ENCODE measurements at regions not wholly inside any gene's neighbourhood (a gene's known extent, or its start where the extent isn't known, plus 50 kb on each side); places are given as distances from the start of the nearest gene placed in this dataset.

- Histone ChIP-seq H3K9me3 (ENCODE audit: low read depth, low read length) (no peaks in the 10 kb centered on the region), H3K4me3 (ENCODE audit: low read length) (no peak overlapping the region), H3K4me1 (ENCODE audit: insufficient read depth, low read length) (no peaks in the 10 kb centered on the region), H3K27me3 (ENCODE audit: insufficient read depth, low read length) (no peaks in the 10 kb centered on the region)
Observed at GRCh38 chr4:152165846-152166245, 370.0 kb downstream of the FBXW7 start.

- H3K27me3 ChIP-seq (ENCODE audit: insufficient read depth, low read length): no peaks in the 10 kb centered on the region
- H3K4me1 ChIP-seq (ENCODE audit: insufficient read depth, low read length): no peaks in the 10 kb centered on the region
- no peak overlapping the region for H3K4me3 ChIP-seq (ENCODE audit: low read length)
- H3K9me3 ChIP-seq (ENCODE audit: low read depth, low read length): no peaks in the 10 kb centered on the region
Observed at GRCh38 chr4:152165146-152165545, 370.7 kb downstream of the FBXW7 start.

- Histone ChIP-seq H3K27me3 (ENCODE audit: insufficient read depth, low read length) (no peaks in the 10 kb centered on the region), H3K4me3 (ENCODE audit: low read length) (no peak overlapping the region), H3K9me3 (ENCODE audit: low read depth, low read length) (no peaks in the 10 kb centered on the region), H3K4me1 (ENCODE audit: insufficient read depth, low read length) (no peaks in the 10 kb centered on the region)
Observed at GRCh38 chr4:152164561-152164960, 371.3 kb downstream of the FBXW7 start.

GRCh38 chr4:152162331-152162697 is 373.6 kb downstream of the FBXW7 start:
- Histone ChIP-seq H3K9me3 (ENCODE audit: low read depth, low read length) (no peaks in the 10 kb centered on the region), H3K27me3 (ENCODE audit: insufficient read depth, low read length) (no peaks in the 10 kb centered on the region), H3K4me3 (ENCODE audit: low read length) (no peak overlapping the region), H3K4me1 (ENCODE audit: insufficient read depth, low read length) (no peaks in the 10 kb centered on the region)

- H3K4me3 ChIP-seq (ENCODE audit: low read length): no peak overlapping the region
- H3K9me3 ChIP-seq (ENCODE audit: low read depth, low read length): no peaks in the 10 kb centered on the region
- no peaks in the 10 kb centered on the region for H3K4me1 ChIP-seq (ENCODE audit: insufficient read depth, low read length)
- H3K27me3 ChIP-seq (ENCODE audit: insufficient read depth, low read length): no peaks in the 10 kb centered on the region
Observed at GRCh38 chr4:152161676-152162330, 374.1 kb downstream of the FBXW7 start.

- H3K9me3 ChIP-seq (ENCODE audit: low read depth, low read length): no peaks in the 10 kb centered on the region
- no peak overlapping the region for H3K4me3 ChIP-seq (ENCODE audit: low read length)
- H3K4me1 ChIP-seq (ENCODE audit: insufficient read depth, low read length): no peaks in the 10 kb centered on the region
- H3K27me3 ChIP-seq (ENCODE audit: insufficient read depth, low read length): no peaks in the 10 kb centered on the region
Observed at GRCh38 chr4:152160225-152160800, 375.6 kb downstream of the FBXW7 start.

- H3K4me3 ChIP-seq (ENCODE audit: low read length): no peak overlapping the region
- H3K9me3 ChIP-seq (ENCODE audit: low read depth, low read length): no peaks in the 10 kb centered on the region
- no peaks in the 10 kb centered on the region for H3K27me3 ChIP-seq (ENCODE audit: insufficient read depth, low read length)
- no peaks in the 10 kb centered on the region for H3K4me1 ChIP-seq (ENCODE audit: insufficient read depth, low read length)
Observed at GRCh38 chr4:152159773-152160172, 376.1 kb downstream of the FBXW7 start.

- no peaks in the 10 kb centered on the region for H3K9me3 ChIP-seq (ENCODE audit: low read depth, low read length)
- H3K4me3 ChIP-seq (ENCODE audit: low read length): no peak overlapping the region
- H3K27me3 ChIP-seq (ENCODE audit: insufficient read depth, low read length): no peaks in the 10 kb centered on the region
- H3K4me1 ChIP-seq (ENCODE audit: insufficient read depth, low read length): no peaks in the 10 kb centered on the region
Observed at GRCh38 chr4:152158225-152158624, 377.7 kb downstream of the FBXW7 start.

- H3K9me3 ChIP-seq (ENCODE audit: low read depth, low read length): no peaks in the 10 kb centered on the region
- H3K4me1 ChIP-seq (ENCODE audit: insufficient read depth, low read length): no peaks in the 10 kb centered on the region
- no peaks in the 10 kb centered on the region for H3K27me3 ChIP-seq (ENCODE audit: insufficient read depth, low read length)
- H3K4me3 ChIP-seq (ENCODE audit: low read length): no peak overlapping the region
Observed at GRCh38 chr4:152157629-152158028, 378.3 kb downstream of the FBXW7 start.

- H3K4me1 ChIP-seq (ENCODE audit: insufficient read depth, low read length): no peaks in the 10 kb centered on the region
- no peak overlapping the region for H3K4me3 ChIP-seq (ENCODE audit: low read length)
- no peaks in the 10 kb centered on the region for H3K9me3 ChIP-seq (ENCODE audit: low read depth, low read length)
- no peaks in the 10 kb centered on the region for H3K27me3 ChIP-seq (ENCODE audit: insufficient read depth, low read length)
Observed at GRCh38 chr4:152156442-152156841, 379.4 kb downstream of the FBXW7 start.

GRCh38 chr4:152155070-152155469 is 380.8 kb downstream of the FBXW7 start:
- Histone ChIP-seq H3K4me3 (ENCODE audit: low read length) (no peak overlapping the region), H3K4me1 (ENCODE audit: insufficient read depth, low read length) (no peaks in the 10 kb centered on the region), H3K27me3 (ENCODE audit: insufficient read depth, low read length) (no peaks in the 10 kb centered on the region)

GRCh38 chr4:152154433-152154832 is 381.5 kb downstream of the FBXW7 start:
- Histone ChIP-seq H3K27me3 (ENCODE audit: insufficient read depth, low read length) (no peaks in the 10 kb centered on the region), H3K4me1 (ENCODE audit: insufficient read depth, low read length) (no peaks in the 10 kb centered on the region), H3K9me3 (ENCODE audit: low read depth, low read length) (no peaks in the 10 kb centered on the region), H3K4me3 (ENCODE audit: low read length) (no peak overlapping the region)

More at GRCh38 chr4:152155070-152155469, 380.8 kb downstream of the FBXW7 start:
- no peaks in the 10 kb centered on the region for H3K9me3 ChIP-seq (ENCODE audit: low read depth, low read length)

GRCh38 chr4:152153476-152154270 is 382.2 kb downstream of the FBXW7 start:
- Histone ChIP-seq H3K4me1 (ENCODE audit: insufficient read depth, low read length) (no peaks in the 10 kb centered on the region), H3K9me3 (ENCODE audit: low read depth, low read length) (no peaks in the 10 kb centered on the region), H3K27me3 (ENCODE audit: insufficient read depth, low read length) (no peaks in the 10 kb centered on the region), H3K4me3 (ENCODE audit: low read length) (no peak overlapping the region)

- Histone ChIP-seq H3K9me3 (ENCODE audit: low read depth, low read length) (peaks cover 14% of the 10 kb centered on the region), H3K4me1 (ENCODE audit: insufficient read depth, low read length) (no peaks in the 10 kb centered on the region), H3K27me3 (ENCODE audit: insufficient read depth, low read length) (no peaks in the 10 kb centered on the region), H3K4me3 (ENCODE audit: low read length) (no peak overlapping the region)
Observed at GRCh38 chr4:152150214-152150613, 385.7 kb downstream of the FBXW7 start.

- H3K4me1 ChIP-seq (ENCODE audit: insufficient read depth, low read length): no peaks in the 10 kb centered on the region
- peaks cover 14% of the 10 kb centered on the region for H3K9me3 ChIP-seq (ENCODE audit: low read depth, low read length)
- H3K4me3 ChIP-seq (ENCODE audit: low read length): no peak overlapping the region
- H3K27me3 ChIP-seq (ENCODE audit: insufficient read depth, low read length): no peaks in the 10 kb centered on the region
Observed at GRCh38 chr4:152149745-152150144, 386.1 kb downstream of the FBXW7 start.

Data from mononuclear cell (primary cell).